Endothelial cell of umbilical vein (primary cell): ENCODE measurements at regions not wholly inside any gene's neighbourhood (a gene's known extent, or its start where the extent isn't known, plus 50 kb on each side); places are given as distances from the start of the nearest gene placed in this dataset.
"Not testable (repeated sequence)": the region's sequence is repeated elsewhere in the genome, so short reads cannot be mapped to it uniquely, and the experiment has no call there.

ENCODE experiments used
- BruUV-seq: library from RNA; stranded (reverse); fragments of 400-500 nt; replicated peaks from 2 replicates; lab custom pipeline; 2021; lab: Mats Ljungman, UMichigan
- CTCF ChIA-PET: fragments of 300-600, 350-600 bp; sonication (Branson Sonifier 250); formaldehyde crosslinking; loops from one replicate; lab custom pipeline; 2021; ENCODE audit warnings: antibody characterized with exemption, inconsistent platforms; lab: Charles Lee
- POLR2A ChIA-PET: fragments of 300-600, 350-600 bp; sonication (Branson Sonifier 250); formaldehyde crosslinking; loops from one replicate; lab custom pipeline; 2021; ENCODE audit warnings: antibody characterized with exemption, inconsistent platforms; lab: Charles Lee
- DNase-seq: peaks from one replicate; pipeline ENCODE4 v3.0.0-alpha.2; 2011; ENCODE audit warnings: low read depth, low spot score
- FAIRE-seq: peaks from 2 replicates; lab custom pipeline; 2011; peaks lifted over from hg19 to GRCh38; lab: Jason Lieb, UNC
- H2AFZ ChIP-seq: 2 replicates; pipeline ENCODE4 v1.6.0; 2012; ENCODE audit warnings: low read depth, low read length, control low read depth, inconsistent platforms
- H3K27ac ChIP-seq: 2 replicates; pipeline ENCODE4 v1.5.1; 2011; ENCODE audit warnings: low read depth, mild to moderate bottlenecking, control low read depth, low read length, moderate library complexity; ENCODE audit not compliant: insufficient read depth
- H3K27me3 ChIP-seq, 2 experiments: 2 replicates each; pipeline versions ENCODE4 v1.6.0 to v1.6.1; 2011; ENCODE audit warnings: low read length in 2 of 2, mixed read lengths in 1 of 2; ENCODE audit not compliant: control insufficient read depth in 2 of 2, insufficient read depth in 2 of 2
- H3K36me3 ChIP-seq, 2 experiments: 2 replicates in 1 of 2; 3 replicates in 1 of 2; pipeline ENCODE4 v1.5.1; 2011; ENCODE audit warnings: low read length in 2 of 2, mild to moderate bottlenecking in 1 of 2, moderate library complexity in 1 of 2; ENCODE audit not compliant: control insufficient read depth in 2 of 2, insufficient read depth in 2 of 2; ENCODE audit errors: extremely low read depth in 1 of 2
- H3K4me1 ChIP-seq: 3 replicates; pipeline ENCODE4 v1.5.1; 2011; ENCODE audit warnings: mild to moderate bottlenecking, low read length; ENCODE audit not compliant: control insufficient read depth, insufficient read depth; ENCODE audit errors: extremely low read depth
- H3K4me2 ChIP-seq: 2 replicates; pipeline ENCODE4 v1.6.1; 2011; ENCODE audit warnings: low read length, control low read depth, mixed read lengths; ENCODE audit not compliant: insufficient read depth
- H3K4me3 ChIP-seq, 3 experiments: fragments of 200-600 bp in 1 of 3; sonication (generic), shearing (Covaris generic) in 1 of 3; replicated peaks in 1 of 3; 2 replicates each; pipeline ENCODE4 v1.5.1; 2011 to 2016; ENCODE audit warnings: control low read depth in 3 of 3, low read length in 3 of 3, mild to moderate bottlenecking in 2 of 3, inconsistent platforms in 1 of 3, low read depth in 1 of 3, moderate library complexity in 1 of 3; ENCODE audit not compliant: insufficient read depth in 1 of 3
- H3K79me2 ChIP-seq: 2 replicates; pipeline ENCODE4 v1.6.0; 2012; ENCODE audit warnings: low read length, inconsistent platforms; ENCODE audit not compliant: control insufficient read depth, insufficient read depth
- H3K9ac ChIP-seq: replicated peaks from 2 replicates; pipeline ENCODE3; 2011; ENCODE audit warnings: low read length, control low read depth; ENCODE audit not compliant: insufficient read depth; ENCODE audit errors: extremely low read depth
- H3K9me1 ChIP-seq: replicated peaks from 3 replicates; pipeline ENCODE4 v1.6.0; 2011; ENCODE audit warnings: mild to moderate bottlenecking, low read length; ENCODE audit not compliant: control insufficient read depth, insufficient read depth; ENCODE audit errors: extremely low read depth
- H3K9me3 ChIP-seq: replicated peaks from 2 replicates; pipeline ENCODE4 v1.5.1; 2012; ENCODE audit warnings: low read length, inconsistent platforms; ENCODE audit not compliant: control insufficient read depth, insufficient read depth
- H4K20me1 ChIP-seq: replicated peaks from 2 replicates; pipeline ENCODE3; 2011; ENCODE audit warnings: mild to moderate bottlenecking, low read length; ENCODE audit not compliant: control insufficient read depth, insufficient read depth; ENCODE audit errors: extremely low read depth
- GATA2 ChIP-seq: IDR thresholded peaks from 2 replicates; pipeline ENCODE4 v1.7.0; 2011; ENCODE audit warnings: low read depth, mild to moderate bottlenecking, moderate library complexity, mixed read lengths, low read length; ENCODE audit not compliant: insufficient read length, insufficient read depth
- dilution Hi-C: fragments of 300-500 bp; cut with MboI; formaldehyde crosslinking; loops from one replicate; pipeline ENCODE4 v1.15.0; 2019; ENCODE audit warnings: low sequenced_read_pairs; ENCODE audit not compliant: extremely low pct_ligation_motif_present
- intact Hi-C: fragments of 100-400 bp; cut with micrococcal nuclease; formaldehyde crosslinking; loops from one replicate; pipeline ENCODE4 v1.10.0; 2022

DNA sequence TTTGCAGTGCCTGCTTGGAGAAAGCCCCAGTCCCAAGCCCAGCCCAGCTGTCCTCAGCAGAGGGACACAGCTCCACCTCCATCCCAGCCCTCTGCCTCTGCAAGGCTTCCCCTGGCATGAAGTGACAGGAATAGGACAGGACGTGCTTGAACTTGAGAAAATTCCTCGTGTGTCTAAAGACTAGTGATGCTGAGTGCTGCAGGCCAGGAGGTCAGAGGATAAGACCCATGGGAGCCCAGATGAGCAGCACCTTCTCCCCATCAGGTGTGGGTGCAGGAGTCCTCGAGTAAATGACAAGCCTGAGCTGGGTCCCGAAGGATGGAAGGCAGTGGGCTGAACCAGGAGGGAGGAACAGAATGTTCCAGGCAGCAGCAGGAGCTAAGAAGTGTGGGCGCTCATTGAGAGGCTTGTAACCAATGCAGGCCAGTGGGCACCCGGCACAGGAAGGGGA, 67.8 kb upstream of the UXS1 start:
- Histone ChIP-seq H3K9me1 (no peaks in the 10 kb centered on the region), H4K20me1 (no peaks in the 10 kb centered on the region), H3K4me2 (no peak overlapping the region), H2AFZ (no peak overlapping the region), H3K27me3 (no peaks in the 10 kb centered on the region), H3K27ac (no peak overlapping the region), H3K9ac (no peak overlapping the region), H3K9me3 (no peaks in the 10 kb centered on the region), H3K36me3 (no peaks in the 10 kb centered on the region), H3K4me1 (no peaks in the 10 kb centered on the region), H3K4me3 (no peak overlapping the region), H3K79me2 (no peaks in the 10 kb centered on the region)
- no peak for DNase-seq
- no peak for FAIRE-seq
- no peak for TF ChIP-seq GATA2
- ChIA-PET POLR2A (no interaction called here), CTCF (no interaction called here)
- intact Hi-C loops (loop anchor here (1.0 kb wide), 1 partner anchor 8 kb away; no protein-coding TSS in a partner anchor), dilution Hi-C loops (no loop called here)
- BruUV-seq: no TSS peak

- H3K4me3 ChIP-seq, H3K9ac ChIP-seq, POLR2A ChIA-PET, BruUV-seq, FAIRE-seq, CTCF ChIA-PET, H3K27ac ChIP-seq, DNase-seq, dilution Hi-C loops, intact Hi-C loops, H2AFZ ChIP-seq, H3K79me2 ChIP-seq, H4K20me1 ChIP-seq, H3K4me1 ChIP-seq, H3K9me1 ChIP-seq, H3K36me3 ChIP-seq, H3K27me3 ChIP-seq, H3K9me3 ChIP-seq, H3K4me2 ChIP-seq: not testable (repeated sequence)
These were observed 64.8 kb upstream of the UXS1 start for GRCh38 chr2:106258859-106259258.
